Brain microvascular endothelial cell (primary cell): ENCODE measurements at regions not wholly inside any gene's neighbourhood (a gene's known extent, or its start where the extent isn't known, plus 50 kb on each side); places are given as distances from the start of the nearest gene placed in this dataset.

Experiments
- DNase-seq: peaks from one replicate; pipeline ENCODE4 v3.0.0-alpha.2; 2020
- H3K27ac ChIP-seq: fragments of 250-450 bp; sonication (Bioruptor Pico); 2 replicates; pipeline ENCODE4 v1.5.1; 2020; ENCODE audit warnings: mild to moderate bottlenecking, moderate library complexity
- H3K27me3 ChIP-seq: fragments of 250-450 bp; sonication (Bioruptor Pico); replicated peaks from 2 replicates; pipeline ENCODE4 v1.5.1; 2020; ENCODE audit warnings: mild to moderate bottlenecking
- H3K36me3 ChIP-seq: fragments of 250-450 bp; sonication (Bioruptor Pico); replicated peaks from 2 replicates; pipeline ENCODE4 v1.5.1; 2020; ENCODE audit warnings: mild to moderate bottlenecking
- H3K4me3 ChIP-seq: 2 replicates; pipeline ENCODE4 v1.5.1; 2011; ENCODE audit warnings: low read depth, mild to moderate bottlenecking, control low read depth, low read length, moderate library complexity
- in situ Hi-C: cut with HindIII; loops from 2 replicates; pipeline ENCODE4 v1.10.0; 2017; ENCODE audit warnings: low sequenced_read_pairs, low pct_ligation_motif_present
- TF ChIP-seq, protein P1 (sequence below): IDR thresholded peaks from 2 replicates; pipeline ENCODE4 v1.5.1; 2011; ENCODE audit warnings: low read depth, mild to moderate bottlenecking, moderate library complexity, low read length, control low read depth, inconsistent platforms; ENCODE audit errors: missing control alignments

DNA sequence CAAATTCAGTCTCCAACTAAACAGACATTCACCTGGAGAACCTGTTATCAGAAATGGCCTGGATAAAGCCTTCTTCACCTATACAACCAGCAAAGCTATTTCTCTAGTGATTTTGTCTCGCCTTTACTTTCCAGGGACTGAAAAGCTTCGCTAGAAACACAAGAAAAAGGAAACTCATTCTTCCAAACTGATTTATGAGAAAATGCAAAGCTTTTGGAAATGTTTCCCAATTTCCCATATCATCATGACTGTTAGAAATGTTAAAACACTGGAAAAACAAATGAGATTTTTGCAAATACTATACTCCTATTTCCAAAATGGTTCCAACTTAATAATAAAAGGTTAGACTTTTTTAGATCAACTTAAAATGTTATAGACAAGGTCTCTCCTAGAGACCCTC, 218.7 kb downstream of the PAX3 start:
- TF ChIP-seq, protein P1, sequence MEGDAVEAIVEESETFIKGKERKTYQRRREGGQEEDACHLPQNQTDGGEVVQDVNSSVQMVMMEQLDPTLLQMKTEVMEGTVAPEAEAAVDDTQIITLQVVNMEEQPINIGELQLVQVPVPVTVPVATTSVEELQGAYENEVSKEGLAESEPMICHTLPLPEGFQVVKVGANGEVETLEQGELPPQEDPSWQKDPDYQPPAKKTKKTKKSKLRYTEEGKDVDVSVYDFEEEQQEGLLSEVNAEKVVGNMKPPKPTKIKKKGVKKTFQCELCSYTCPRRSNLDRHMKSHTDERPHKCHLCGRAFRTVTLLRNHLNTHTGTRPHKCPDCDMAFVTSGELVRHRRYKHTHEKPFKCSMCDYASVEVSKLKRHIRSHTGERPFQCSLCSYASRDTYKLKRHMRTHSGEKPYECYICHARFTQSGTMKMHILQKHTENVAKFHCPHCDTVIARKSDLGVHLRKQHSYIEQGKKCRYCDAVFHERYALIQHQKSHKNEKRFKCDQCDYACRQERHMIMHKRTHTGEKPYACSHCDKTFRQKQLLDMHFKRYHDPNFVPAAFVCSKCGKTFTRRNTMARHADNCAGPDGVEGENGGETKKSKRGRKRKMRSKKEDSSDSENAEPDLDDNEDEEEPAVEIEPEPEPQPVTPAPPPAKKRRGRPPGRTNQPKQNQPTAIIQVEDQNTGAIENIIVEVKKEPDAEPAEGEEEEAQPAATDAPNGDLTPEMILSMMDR = no peak
- Histone ChIP-seq H3K27ac (no peak overlapping the region), H3K4me3 (no peak overlapping the region), H3K36me3 (no peaks in the 10 kb centered on the region), H3K27me3 (no peaks in the 10 kb centered on the region)
- DNase-seq = no peak
- in situ Hi-C loops = no loop called here

DNA sequence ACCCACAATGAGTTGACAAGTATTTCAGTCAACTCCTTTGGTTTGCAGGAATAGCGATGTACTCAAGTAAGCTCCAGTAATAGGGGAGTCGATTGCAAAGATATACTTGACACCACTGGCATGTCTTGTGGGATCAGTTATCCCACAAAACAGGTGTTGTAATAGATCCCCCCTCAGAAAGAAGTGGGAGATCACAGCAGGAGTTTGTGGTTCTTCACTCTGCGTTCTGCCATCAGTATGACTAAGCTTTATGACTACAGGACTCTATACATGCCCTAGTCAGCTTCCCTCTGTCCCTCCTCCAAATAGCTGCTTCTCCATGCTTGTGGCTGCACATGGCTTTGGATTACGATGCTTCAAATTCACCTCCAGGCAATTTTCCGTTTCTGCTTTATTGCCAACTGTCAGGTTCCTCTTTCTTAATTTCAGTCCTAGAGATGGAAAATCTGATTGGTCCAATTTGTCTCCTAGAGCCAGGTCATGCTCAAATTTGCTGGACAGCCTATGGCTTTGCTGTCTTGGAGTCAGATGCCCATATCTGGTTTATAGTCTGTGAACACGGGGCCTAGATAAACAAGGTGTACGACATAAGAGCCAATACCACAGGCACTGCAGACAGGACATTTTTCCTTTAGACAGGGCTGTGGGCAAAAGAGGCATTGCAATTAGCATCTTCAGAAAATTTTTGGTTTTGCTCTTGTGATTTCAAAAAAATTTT, 221.7 kb downstream of the PAX3 start:
- in situ Hi-C loops = no loop called here
- Histone ChIP-seq H3K4me3 (no peak overlapping the region), H3K36me3 (no peaks in the 10 kb centered on the region), H3K27ac (no peak overlapping the region), H3K27me3 (no peaks in the 10 kb centered on the region)
- TF ChIP-seq, protein P1 = peak; percentile 4
- no peak for DNase-seq

DNA sequence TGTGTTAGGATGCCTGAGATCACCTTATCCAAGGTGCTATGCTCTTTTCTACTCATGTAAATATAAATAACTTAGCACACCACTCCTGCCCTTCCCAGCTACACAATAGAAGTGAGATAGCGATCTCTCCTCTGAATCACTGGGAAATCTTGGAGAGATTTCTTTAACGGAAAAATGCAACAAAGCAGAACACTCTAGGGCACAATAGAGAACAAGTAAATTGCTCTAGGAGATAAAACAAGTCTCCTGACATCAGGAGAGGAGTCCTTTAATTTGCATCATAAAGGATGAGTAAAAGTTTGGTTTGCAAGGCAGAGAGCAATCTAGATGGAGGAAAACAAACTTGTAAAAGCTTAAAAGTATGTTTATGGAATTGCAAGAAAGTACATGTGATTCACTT, 224.1 kb downstream of the PAX3 start:
- in situ Hi-C loops = no loop called here
- no peaks in the 10 kb centered on the region for H3K27me3 ChIP-seq
- H3K27ac ChIP-seq = no peak overlapping the region
- no peak for DNase-seq
- H3K36me3 ChIP-seq = no peaks in the 10 kb centered on the region
- no peak overlapping the region for H3K4me3 ChIP-seq
- TF ChIP-seq, protein P1 = no peak

DNA sequence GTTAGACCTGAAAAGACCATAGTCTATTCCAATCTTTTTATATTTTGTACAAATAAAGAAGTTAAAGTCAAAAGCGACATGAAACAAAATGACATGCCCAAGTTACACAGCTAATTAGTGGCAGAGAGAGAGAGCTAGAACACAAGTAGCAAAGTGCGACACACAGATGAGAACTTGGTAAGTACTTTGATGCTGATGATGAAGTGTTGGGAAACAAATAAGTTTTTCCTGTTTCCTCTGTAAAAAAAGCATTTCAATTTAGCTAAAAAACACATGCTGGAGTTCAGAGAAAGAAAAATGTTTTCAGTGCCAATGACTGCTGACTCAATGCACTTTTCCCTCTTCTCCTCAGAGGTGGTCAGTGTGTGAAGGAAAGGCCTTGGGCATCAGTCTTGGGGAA, 226.9 kb downstream of the PAX3 start:
- no peak for DNase-seq
- in situ Hi-C loops = no loop called here
- H3K27me3 ChIP-seq = no peaks in the 10 kb centered on the region

DNA sequence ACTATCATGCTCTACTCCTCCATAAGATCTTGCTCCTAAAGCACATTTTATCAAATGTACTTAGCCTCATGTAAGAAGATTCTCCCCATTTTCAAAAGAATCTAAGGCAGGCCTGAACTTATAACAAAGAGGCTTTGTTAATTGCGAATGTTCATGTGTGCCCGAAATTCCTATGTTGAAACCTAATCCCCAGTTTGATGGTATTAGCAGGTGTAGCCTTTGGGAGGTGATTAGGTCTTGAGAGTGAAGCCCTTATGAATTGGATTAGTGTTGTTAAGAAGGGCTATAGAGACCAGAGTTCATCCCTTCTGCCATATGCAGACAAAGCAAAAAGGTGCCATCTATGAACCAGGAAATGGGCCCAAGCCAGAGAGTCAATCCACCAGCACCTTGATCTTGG, 234.5 kb downstream of the PAX3 start:
- no peak overlapping the region for H3K4me3 ChIP-seq
- no peaks in the 10 kb centered on the region for H3K27me3 ChIP-seq
- H3K27ac ChIP-seq = no peak overlapping the region
- TF ChIP-seq, protein P1 = no peak
- in situ Hi-C loops = no loop called here
- no peak for DNase-seq
- H3K36me3 ChIP-seq = no peaks in the 10 kb centered on the region

More for the DNA sequence above, 226.9 kb downstream of the PAX3 start:
- Histone ChIP-seq H3K4me3 (no peak overlapping the region), H3K36me3 (no peaks in the 10 kb centered on the region), H3K27ac (no peak overlapping the region)
- TF ChIP-seq, protein P1 = no peak
